ENCODE measurements at regions not wholly inside any gene's neighbourhood (a gene's known extent, or its start where the extent isn't known, plus 50 kb on each side); places are given as distances from the start of the nearest gene placed in this dataset.
"Not testable (repeated sequence)": the region's sequence is repeated elsewhere in the genome, so short reads cannot be mapped to it uniquely, and the experiment has no call there.

GRCh38 chr10:131556897-131557495 is 245.5 kb upstream of the TCERG1L start:
- Histone ChIP-seq H3K4me3 (no peak overlapping the region), H3K27me3 (replicated peaks; ENCODE audit: insufficient read depth) (no peaks in the 10 kb centered on the region), H3K36me3 (no peaks in the 10 kb centered on the region), H3K9me3 (no peaks in the 10 kb centered on the region), H3K27ac (no peak overlapping the region), H3K4me1 (ENCODE audit: control insufficient read depth in 1 of 2, low read depth in 2 of 2) (no peaks in the 10 kb centered on the region)
- no peak for ATAC-seq (ENCODE audit: insufficient number of reproducible peaks, low FRiP score, low read depth)
- no peak for DNase-seq (ENCODE audit: low spot score)
- TF ChIP-seq CTCF (IDR thresholded peaks at IDR 0.05), result no peak

GRCh38 chr10:131557956-131558355 is 246.4 kb upstream of the TCERG1L start:
- not testable (repeated sequence) for H3K9me3 ChIP-seq; H3K36me3 ChIP-seq; H3K4me3 ChIP-seq; DNase-seq (ENCODE audit: low spot score); H3K27ac ChIP-seq; H3K27me3 ChIP-seq (replicated peaks; ENCODE audit: insufficient read depth); H3K4me1 ChIP-seq (ENCODE audit: control insufficient read depth in 1 of 2, low read depth in 2 of 2); ATAC-seq (ENCODE audit: insufficient number of reproducible peaks, low FRiP score, low read depth)

GRCh38 chr10:131559450-131559911 is 248.0 kb upstream of the TCERG1L start:
- DNase-seq (ENCODE audit: low spot score) (no peak), ATAC-seq (ENCODE audit: insufficient number of reproducible peaks, low FRiP score, low read depth) (no peak)
- no peaks in the 10 kb centered on the region for H3K4me1 ChIP-seq (ENCODE audit: control insufficient read depth in 1 of 2, low read depth in 2 of 2)
- no peak overlapping the region for H3K27ac ChIP-seq
- no peaks in the 10 kb centered on the region for H3K27me3 ChIP-seq (replicated peaks; ENCODE audit: insufficient read depth)
- no peak for TF ChIP-seq CTCF (IDR thresholded peaks at IDR 0.05)
- H3K9me3 ChIP-seq, result no peaks in the 10 kb centered on the region
- no peak overlapping the region for H3K4me3 ChIP-seq
- no peaks in the 10 kb centered on the region for H3K36me3 ChIP-seq

- no peaks in the 10 kb centered on the region for H3K4me1 ChIP-seq (ENCODE audit: control insufficient read depth in 1 of 2, low read depth in 2 of 2)
- ATAC-seq (ENCODE audit: insufficient number of reproducible peaks, low FRiP score, low read depth), result no peak
- TF ChIP-seq CTCF (IDR thresholded peaks at IDR 0.05), result no peak
- H3K27ac ChIP-seq, result no peak overlapping the region
- H3K27me3 ChIP-seq (replicated peaks; ENCODE audit: insufficient read depth), result no peaks in the 10 kb centered on the region
- peaks cover 4% of the 10 kb centered on the region for H3K9me3 ChIP-seq
- H3K4me3 ChIP-seq, result no peak overlapping the region
- no peaks in the 10 kb centered on the region for H3K36me3 ChIP-seq
- DNase-seq (ENCODE audit: low spot score), result no peak
Observed at GRCh38 chr10:131560166-131560565, 248.6 kb upstream of the TCERG1L start.

GRCh38 chr10:131560706-131561355 is 249.3 kb upstream of the TCERG1L start:
- TF ChIP-seq CTCF (IDR thresholded peaks at IDR 0.05), result no peak
- ATAC-seq (ENCODE audit: insufficient number of reproducible peaks, low FRiP score, low read depth), result no peak
- DNase-seq (ENCODE audit: low spot score), result no peak
- Histone ChIP-seq H3K4me3 (no peak overlapping the region), H3K27ac (no peak overlapping the region), H3K36me3 (no peaks in the 10 kb centered on the region), H3K9me3 (peaks cover 4% of the 10 kb centered on the region), H3K4me1 (ENCODE audit: control insufficient read depth in 1 of 2, low read depth in 2 of 2) (no peaks in the 10 kb centered on the region), H3K27me3 (replicated peaks; ENCODE audit: insufficient read depth) (no peaks in the 10 kb centered on the region)

Measured in thoracic aorta (tissue), 2 donors.